GM12892 (cell line): ENCODE measurements at regions not wholly inside any gene's neighbourhood (a gene's known extent, or its start where the extent isn't known, plus 50 kb on each side); places are given as distances from the start of the nearest gene placed in this dataset.

ENCODE experiments used
- POLR2A ChIP-seq: IDR thresholded peaks from 2 replicates; pipeline ENCODE4 v1.6.1; 2011; ENCODE audit warnings: low read depth, low read length, control low read depth
- POLR2AphosphoS5 ChIP-seq: IDR thresholded peaks from 2 replicates; pipeline ENCODE4 v1.6.1; 2011; ENCODE audit warnings: low read depth, low read length, control low read depth

DNA sequence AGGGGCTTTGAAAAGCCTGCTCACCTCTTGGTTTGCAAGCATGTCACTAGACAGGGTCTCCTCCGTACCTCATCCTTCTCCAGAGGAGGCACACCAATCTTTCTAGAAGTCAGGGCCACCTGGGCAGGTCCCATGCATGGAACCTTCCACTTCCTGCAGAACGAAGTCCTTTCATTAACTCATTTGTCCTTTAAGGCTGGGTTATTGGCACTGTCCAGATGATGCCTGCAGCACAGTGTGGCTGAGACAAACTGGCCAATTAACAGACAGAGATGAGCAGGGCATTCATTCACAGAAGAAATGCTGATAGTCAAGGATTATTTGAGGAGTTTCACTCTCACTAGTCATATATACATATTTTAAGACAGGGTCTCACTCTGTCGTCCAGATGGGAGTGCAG, 245.3 kb downstream of the TFCP2L1 start:
- no peak for TF ChIP-seq POLR2AphosphoS5
- TF ChIP-seq POLR2A: no peak
